Right lobe of liver (tissue), 4 donors: ENCODE measurements at regions not wholly inside any gene's neighbourhood (a gene's known extent, or its start where the extent isn't known, plus 50 kb on each side); places are given as distances from the start of the nearest gene placed in this dataset.

Experiments used
- CTCF ChIP-seq, 4 donors: fragments of 200-600 bp in 3 of 4; fragments of 450-650 bp in 1 of 4; IDR thresholded peaks; one replicate each; pipeline versions ENCODE4 v1.5.1 to v1.8.0; 2016 to 2022; ENCODE audit warnings: antibody characterized with exemption in 4 of 4, mild to moderate bottlenecking in 2 of 4
- POLR2A ChIP-seq: fragments of 450-650 bp; IDR thresholded peaks from one replicate; pipeline ENCODE4 v1.6.1; 2017; ENCODE audit warnings: antibody characterized with exemption, mild to moderate bottlenecking
- donor health status: DM: no; HTN: no; CAD: no.
- donor health status: DM: no; HTN: no; CAD: no.
- donor health status: DM: no; HTN: yes; CAD: no.

GRCh38 chr1:87243573-87243972, 85.1 kb upstream of the LMO4 start:
- TF ChIP-seq POLR2A, result no peak
- no peak for TF ChIP-seq CTCF (IDR thresholded peaks at IDR 0.05)
